ENCODE measurements at regions not wholly inside any gene's neighbourhood (a gene's known extent, or its start where the extent isn't known, plus 50 kb on each side); places are given as distances from the start of the nearest gene placed in this dataset.
"Not testable (repeated sequence)": the region's sequence is repeated elsewhere in the genome, so short reads cannot be mapped to it uniquely, and the experiment has no call there.

DNA sequence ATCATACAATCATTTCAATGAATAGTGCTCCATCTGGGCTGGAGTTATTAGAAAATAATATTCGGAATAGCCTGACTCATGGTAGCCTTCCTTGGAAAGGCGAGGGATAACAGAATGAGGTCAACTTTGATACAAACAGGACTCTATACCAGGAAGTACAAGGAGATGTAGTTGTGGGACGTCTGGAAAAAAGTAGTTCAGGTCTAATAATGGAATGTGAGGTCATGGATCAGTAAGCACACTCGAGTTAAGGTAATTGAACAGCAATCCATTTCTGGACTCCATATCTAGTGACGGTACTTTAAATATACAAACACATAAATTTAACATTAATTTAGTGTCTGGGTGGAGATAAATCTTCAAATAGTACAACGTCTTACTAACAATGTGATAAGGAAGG is 1204.0 kb upstream of the ADGRB3 start:
- intact Hi-C loops (cut with micrococcal nuclease): loop anchor here (2.0 kb wide), 1 partner anchor 370 kb away; no protein-coding TSS in a partner anchor

DNA sequence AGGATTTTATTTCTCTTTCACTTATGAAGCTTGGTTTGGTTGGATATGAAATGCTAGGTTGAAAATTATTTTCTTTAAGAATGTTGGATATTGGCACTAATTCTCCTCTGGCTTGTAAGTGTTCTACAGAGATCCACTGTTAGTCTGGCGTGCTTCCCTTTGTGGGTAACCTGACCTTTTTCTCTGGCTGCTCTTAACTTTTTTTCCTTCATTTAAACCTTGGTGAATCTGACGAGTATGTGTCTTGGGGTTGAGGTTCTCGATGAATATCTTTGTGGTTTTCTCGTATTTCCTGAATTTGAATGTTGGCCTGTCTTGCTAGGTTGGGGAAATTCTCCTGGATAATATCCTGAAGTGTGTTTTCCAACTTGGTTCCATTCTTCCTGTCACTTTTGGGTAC is 1208.4 kb upstream of the ADGRB3 start:
- intact Hi-C loops (cut with micrococcal nuclease): not testable (repeated sequence)

DNA sequence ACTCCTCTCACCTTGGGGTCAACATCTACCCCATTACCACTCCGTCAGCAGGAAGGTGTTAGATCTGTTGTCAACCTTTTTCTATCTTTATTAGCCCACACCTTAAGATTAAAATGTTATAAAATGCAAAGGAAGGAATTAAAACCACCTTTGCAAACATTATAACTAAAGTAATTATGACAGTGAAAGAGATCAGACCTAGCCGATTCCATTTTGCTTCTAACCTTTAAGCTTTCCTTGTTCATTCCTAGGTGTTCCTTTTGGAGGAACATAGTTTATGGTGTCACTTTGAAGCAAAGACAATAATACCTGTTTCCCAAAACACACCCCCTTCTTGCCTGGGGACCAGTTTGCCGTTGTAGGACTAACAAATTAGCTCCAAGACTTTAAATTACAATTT is 1223.0 kb upstream of the ADGRB3 start:
- intact Hi-C loops (cut with micrococcal nuclease): no loop called here

DNA sequence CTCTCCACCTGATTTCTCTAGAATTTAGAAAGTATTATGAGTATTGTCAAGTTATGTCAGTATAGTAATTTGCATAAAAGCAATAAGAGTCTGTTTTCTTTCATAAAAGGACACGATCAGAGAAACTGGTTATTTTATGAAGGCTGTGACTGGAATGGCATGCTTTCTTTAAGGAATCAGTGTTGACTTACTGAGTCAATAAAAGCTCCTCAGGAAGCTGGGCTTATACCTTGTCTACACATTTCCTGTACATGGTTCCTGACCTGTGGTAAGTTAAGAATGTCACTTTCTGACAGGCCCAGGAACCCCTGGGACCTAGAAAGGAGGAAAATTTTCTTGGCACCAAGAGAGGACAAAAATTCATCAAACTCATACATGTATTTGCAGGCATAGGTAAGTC is 1224.0 kb upstream of the ADGRB3 start:
- intact Hi-C loops (cut with micrococcal nuclease): no loop called here

DNA sequence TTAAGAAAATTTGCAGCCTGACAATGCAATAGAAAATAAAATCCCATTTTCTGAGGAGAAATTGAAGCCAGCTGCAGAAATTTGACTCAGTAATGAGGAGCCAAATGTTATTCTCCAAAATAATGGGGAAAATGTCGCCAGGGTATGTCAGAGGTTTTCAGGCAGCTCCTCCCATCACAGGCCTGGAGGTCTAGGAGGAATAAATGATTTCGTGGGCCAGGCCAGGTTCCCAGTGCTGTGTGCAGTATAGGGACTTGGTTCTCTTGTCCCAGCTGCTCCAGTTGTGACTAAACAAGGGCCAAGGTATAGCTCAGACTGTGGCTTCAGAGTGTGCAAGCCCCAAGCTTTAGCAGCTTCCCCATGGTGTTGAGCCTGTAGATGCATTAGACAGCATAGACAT is 1240.8 kb upstream of the ADGRB3 start:
- intact Hi-C loops (cut with micrococcal nuclease): no loop called here

DNA sequence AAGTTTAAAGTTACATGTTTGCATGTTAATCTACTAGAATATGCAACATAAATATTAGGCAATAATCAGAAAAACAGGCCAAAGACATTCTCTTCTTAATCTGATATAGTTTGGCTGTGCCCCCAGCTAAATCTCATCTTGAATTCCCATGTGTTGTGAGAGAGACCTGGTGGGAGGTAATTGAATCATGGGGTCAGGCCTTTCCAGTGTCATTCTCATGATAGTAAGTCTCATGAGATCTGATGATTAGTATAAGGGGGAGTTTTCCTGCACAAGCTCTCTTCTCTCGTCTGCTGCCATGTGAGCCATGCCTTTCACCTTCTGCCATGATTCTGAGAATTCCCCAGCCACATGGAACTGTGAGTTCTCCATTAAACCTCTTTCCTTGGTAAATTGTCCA is 1241.7 kb upstream of the ADGRB3 start:
- intact Hi-C loops (cut with micrococcal nuclease): no loop called here

DNA sequence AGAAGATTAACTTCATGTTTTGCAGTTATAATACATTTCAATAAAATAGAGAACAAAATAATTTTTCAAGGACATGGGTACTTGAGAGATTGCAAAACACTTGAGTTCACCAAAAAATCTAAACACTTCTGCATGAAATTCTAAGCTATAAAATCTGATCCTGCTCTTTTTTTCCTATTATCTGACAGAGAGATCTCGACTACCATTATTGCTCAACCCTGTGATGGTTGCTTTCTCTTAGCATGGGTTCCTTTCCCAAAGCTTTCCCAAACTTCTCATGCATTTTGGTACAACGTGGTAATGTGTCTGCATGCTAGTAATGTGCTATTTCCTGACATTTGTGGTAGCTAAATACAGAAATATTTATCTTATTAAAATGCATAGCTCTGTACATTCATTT is 1243.1 kb upstream of the ADGRB3 start:
- intact Hi-C loops (cut with micrococcal nuclease): no loop called here

DNA sequence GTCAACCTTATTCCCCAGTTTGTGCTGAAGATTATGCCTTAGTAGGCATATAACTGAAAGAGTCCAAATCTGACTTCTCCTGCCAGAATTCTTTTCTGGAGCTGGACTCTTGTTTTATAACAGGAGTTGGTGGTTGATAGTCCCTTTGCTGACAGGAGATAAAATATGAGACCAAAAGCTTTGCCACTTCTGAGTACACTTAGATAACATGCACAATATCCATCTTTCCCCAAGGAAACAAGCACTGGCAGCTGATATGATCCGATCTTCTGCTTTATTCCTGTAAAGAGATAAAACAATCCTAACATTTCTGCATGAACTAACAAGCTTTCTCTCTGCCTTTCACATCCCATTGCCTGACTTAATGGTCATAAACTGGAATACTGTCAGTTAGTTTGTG is 1265.4 kb upstream of the ADGRB3 start:
- intact Hi-C loops (cut with micrococcal nuclease): no loop called here

DNA sequence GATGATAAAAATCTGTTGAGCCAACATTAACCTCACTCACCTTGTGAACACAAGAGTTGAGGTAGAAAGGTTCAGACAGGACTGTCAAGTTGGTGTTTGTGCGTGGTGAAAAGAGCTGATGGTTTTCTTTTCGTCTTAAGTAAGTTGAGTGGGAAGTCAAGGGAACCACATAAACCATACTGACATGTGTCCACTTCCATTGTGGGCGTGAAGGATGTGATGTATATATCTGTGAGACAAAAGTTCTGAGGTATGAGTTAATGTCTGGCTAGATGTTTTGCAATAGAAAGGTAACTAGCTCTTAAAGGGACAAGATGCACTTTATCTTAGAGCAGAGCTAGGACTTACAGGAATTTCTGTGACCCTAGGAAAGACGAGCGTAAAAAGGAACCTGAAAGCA is 1272.1 kb upstream of the ADGRB3 start:
- intact Hi-C loops (cut with micrococcal nuclease): no loop called here

DNA sequence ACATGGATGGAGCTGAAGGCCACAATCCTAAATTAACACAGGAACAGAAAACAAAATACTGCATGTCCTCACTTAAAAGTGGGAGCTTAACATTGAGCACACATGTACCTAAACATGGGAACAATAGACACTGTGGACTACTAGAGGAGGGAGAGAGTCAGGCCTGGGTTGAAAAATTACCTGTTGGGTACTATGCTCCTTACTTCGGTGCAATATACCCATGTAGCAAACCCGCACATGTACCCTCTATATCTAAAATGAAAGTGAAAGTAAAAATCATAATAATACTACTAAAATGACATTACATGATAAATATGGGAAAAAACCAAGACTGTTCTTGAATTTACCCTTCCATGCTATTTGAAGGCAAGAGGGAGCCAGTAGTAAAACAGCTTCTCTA is 1273.8 kb upstream of the ADGRB3 start:
- intact Hi-C loops (cut with micrococcal nuclease): no loop called here

DNA sequence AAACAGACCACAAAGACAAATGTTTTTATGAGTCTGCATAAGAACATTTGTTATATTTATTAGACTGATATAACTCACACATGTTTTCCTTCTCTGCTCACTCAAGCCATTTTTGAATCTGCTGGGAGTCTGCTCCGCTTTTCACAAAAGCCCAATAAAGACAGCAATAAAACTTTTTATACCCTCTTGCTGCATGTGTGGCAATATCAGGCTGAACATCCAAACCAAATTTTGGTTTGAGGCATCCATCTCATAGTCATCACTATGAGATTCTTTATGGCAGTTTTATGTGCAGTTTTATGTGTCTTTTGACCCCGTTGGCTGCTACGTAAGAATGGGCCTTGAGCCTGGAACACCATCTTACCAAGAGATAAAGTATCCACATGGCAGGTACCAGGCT is 1276.8 kb upstream of the ADGRB3 start:
- intact Hi-C loops (cut with micrococcal nuclease): no loop called here

DNA sequence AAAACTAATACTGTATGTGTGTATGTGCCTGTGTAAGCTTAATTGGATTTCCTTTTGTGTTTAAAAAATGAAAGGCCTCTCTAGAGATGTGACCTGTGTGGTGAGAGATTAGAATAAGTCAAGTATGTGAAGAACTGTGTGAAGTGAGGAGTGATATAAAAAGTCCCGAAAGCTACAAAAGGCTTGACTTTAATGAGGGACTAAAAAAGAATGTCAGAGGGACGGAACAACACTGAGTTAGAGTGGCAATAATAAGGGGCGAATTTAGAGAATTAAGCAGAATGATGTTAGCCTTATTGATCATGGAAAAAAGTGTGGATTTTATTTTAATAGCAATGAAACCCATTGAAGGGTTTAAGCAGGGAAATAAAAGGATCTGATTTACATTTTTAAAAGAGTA is 1281.2 kb upstream of the ADGRB3 start:
- intact Hi-C loops (cut with micrococcal nuclease): no loop called here

DNA sequence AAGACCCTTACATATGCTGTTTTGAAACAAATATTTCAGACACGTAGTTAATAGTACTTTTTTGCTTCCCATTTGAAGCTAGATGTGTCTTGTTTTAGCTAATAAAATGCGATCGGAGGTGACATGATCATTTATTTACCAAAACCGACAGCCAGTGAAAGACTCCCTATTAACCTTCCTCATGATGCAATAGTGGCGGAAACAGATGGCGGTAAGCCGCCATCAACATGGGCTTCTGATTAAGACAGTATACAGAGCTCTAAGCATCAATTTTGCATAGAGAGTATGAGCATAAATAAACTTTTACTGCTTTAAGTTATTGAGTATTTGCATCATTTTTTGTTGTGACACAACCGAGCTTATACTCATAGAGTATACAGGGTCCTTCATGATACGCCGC is 1282.4 kb upstream of the ADGRB3 start:
- intact Hi-C loops (cut with micrococcal nuclease): no loop called here

DNA sequence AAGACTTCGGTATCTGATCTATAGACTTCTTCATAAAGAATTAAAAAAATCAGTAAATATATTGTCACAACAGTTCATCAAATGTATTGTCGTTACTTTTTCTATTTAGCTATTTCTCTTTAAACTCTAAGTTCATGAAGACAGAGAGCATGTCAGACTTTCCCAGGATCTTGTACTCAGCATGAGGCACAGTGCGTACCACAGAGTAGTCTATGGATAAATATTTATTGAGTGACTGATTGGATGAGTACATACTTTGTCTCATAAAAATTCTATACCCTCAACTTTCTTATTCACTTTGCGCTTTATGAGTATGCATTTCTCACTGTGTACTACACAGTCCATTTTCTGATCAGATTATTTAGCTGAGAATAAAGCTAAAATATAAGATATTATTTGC is 1284.4 kb upstream of the ADGRB3 start:
- intact Hi-C loops (cut with micrococcal nuclease): loop anchor here (2.0 kb wide), 1 partner anchor 54 kb away; no protein-coding TSS in a partner anchor

DNA sequence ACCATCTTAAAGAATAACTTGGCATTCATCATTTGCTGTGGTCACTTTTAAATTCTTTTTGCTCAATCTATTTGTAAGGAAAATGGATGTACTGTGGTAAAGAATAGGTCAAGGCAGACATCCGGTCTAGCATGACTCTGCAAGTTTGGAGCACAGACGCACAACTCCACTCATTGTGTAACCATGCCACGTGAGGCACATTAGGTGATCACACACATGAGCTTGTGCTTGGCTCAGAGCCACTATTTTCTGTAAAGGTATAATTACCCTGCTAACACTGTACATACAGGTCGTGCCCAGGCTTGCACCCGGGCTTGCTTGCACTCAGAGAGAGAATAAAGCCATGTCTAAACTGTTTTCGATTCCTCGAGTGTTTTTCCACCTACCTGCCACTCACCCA is 1289.1 kb upstream of the ADGRB3 start:
- intact Hi-C loops (cut with micrococcal nuclease): no loop called here

DNA sequence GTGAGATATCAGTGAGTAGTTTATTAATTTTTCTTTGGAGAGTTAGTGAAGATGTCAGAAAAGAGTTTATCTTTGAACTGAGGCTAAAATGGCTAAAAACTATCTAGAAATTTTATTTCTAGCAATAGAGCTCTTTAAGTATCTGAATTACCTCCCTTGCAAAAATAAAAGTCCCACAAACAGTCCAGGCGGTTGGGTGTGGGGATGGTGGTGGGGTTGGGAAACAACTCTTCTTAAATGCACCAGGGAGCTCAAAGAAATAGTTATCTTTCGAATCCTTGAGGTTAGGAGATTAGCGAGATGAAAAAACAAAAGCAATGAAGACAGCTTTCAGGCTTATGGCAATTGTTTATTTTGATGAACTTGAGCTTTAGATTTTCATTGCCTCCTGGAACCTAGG is 1299.1 kb upstream of the ADGRB3 start:
- intact Hi-C loops (cut with micrococcal nuclease): no loop called here

DNA sequence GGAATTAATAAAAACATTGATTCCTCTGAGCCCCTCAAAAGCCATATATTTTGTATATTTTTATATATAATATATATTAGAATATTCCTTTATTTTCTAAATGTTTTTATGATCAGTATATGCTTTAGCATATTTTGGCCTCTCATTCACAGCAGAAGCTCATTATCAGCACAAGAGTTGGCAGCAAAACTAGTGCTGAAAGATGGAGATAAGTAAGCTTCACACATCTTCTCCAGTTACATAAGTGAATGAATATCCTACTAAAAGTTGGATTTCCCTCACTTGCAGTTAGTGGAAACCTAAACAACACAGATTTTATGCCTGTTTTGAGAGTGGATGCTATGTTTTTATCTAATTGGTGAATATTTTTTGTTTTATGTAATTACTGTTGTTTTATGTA is 1303.8 kb upstream of the ADGRB3 start:
- intact Hi-C loops (cut with micrococcal nuclease): no loop called here

DNA sequence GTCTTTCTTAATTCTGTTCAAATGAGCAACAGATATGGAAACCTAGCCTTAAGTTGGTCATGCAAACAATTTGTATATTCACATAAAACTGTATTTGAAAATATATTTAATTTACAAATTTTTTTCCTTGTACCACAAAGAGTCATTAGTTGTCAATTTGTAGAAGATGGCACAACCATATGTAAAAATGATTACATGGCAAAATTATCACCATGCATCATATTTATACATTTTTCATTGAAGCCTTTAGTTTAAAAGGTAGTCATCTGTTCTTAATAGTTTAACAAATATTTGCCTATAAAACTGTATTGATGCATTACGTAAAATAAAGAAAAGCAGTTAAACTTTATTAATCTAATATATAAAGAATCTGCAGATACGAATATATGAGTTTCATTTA is 1306.8 kb upstream of the ADGRB3 start:
- intact Hi-C loops (cut with micrococcal nuclease): no loop called here

DNA sequence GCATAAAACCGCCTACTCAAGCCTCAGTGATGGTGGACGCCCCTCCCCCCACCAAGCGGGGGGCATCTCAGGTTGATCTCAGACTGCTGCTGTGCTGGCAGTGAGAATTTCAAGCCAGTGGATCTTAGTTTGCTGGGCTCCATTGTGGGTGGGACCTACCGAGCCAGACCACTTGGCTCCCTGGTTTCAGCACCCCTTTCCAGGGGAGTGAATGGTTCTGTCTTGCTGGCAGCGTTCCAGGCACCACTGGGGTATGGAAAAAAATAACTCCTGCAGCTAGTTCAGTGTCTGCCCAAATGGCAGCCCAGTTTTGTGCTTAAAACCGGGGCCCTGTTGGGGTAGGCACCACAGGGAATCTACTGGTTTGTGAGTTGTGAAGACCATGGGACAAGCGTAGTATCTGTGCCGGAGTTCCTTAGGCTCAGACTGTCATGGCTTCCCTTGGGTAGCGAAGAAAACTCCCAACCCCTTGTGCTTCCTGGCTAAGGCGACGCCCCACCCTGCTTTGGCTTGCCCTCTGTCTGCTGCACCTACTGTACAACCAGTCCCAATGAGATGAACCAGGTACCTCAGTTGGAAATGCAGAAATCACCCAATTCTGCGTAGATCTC is 1334.5 kb upstream of the ADGRB3 start:
- intact Hi-C loops (cut with micrococcal nuclease): no loop called here

DNA sequence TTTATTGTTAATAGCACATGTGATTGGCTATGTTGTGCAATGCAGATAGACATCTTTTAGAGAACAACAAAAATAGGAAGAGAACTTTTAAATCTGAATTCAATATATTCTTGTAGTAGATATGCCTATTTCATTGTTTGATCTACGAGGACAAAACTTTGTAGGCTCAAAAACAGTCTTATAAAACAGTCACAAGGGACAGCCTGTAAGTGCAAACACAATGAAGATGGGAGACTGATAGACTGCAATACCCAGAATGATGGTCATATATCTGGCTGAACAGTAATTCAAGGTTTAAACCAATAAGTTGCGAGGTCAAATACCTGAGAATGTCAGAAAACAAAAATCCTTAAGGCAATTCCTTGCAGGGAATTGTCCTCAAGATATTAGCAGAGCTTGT is 1342.9 kb upstream of the ADGRB3 start:
- intact Hi-C loops (cut with micrococcal nuclease): no loop called here

DNA sequence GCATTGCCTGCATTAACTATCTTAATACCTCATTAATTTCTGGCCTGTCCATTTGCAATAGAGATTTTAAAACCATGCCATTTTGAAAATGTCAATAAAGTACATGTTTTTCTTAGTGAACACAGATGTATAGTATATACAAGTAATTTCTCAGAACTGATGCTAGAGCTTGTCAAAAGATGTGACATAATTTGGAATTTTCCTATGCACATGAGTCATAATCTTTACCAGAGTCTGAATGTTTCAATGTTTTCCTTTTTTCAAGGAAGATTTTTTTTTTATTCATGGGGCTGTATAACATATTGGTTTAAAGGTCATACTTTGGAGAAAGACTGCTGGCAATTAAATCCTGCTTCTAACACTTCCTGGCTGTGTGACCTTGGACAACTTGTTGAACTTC is 1347.5 kb upstream of the ADGRB3 start:
- intact Hi-C loops (cut with micrococcal nuclease): no loop called here

DNA sequence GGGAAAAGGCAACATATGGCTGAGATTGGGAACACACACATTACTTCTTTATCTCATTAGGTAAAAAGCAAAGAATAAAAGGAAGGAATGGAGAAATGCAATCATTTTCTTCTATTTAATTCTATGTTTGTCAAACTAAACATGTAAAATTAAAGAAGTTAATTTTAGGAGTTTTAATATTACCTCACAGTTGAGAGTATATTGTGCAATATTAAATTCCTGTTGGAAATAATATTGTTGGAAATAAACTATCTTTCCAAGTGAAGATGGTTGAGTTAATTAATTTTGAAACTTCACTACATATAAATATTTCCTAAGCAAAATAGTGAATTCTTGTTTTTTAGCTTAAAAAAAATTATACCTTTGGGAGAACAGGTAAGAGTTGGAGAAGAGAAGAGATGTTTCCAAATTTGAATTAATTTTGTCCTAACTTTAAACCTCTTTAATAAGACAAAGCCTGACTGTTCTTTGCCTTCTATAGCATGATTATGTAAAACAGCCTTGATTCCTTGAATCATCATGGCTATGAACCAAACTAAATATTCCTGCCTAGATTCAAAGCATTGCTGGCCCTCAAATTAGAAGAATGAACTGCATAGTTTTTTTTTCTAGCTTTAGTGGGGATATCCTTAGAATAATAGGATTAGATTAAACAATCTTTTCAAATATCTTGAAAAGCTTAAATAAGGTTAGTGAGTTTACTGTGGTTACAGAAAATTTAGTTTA is 1349.1 kb upstream of the ADGRB3 start:
- intact Hi-C loops (cut with micrococcal nuclease): no loop called here

DNA sequence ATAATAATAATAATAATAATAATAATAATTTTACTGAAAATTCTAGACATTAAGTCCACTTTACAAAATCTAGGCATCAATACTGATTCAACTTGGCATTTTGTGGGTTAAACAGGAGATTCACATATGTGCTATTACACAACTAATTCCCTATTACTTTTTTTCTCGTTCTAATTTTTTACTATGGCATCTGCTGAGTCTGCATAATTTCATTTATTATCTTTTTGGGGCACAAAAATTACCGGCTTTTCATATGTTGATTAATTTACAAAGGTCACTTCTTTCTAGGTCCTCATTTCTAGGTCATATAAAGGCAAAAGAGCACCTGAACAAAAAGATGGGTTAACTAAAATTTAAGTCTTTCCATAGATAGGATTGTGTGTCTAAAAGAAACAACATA is 1357.8 kb upstream of the ADGRB3 start:
- intact Hi-C loops (cut with micrococcal nuclease): no loop called here
